ENCODE measurements at regions not wholly inside any gene's neighbourhood (a gene's known extent, or its start where the extent isn't known, plus 50 kb on each side); places are given as distances from the start of the nearest gene placed in this dataset.

- 0% methylated on average over 3 of the region's 3 CpGs for WGBS (ENCODE audit: low lambda C conversion rate)
- POLR2A ChIA-PET = no interaction called here
Measured at GRCh38 chr1:56105397-56105796, 474.0 kb downstream of the PLPP3 start.

More at GRCh38 chr1:56105397-56105796, 474.0 kb downstream of the PLPP3 start:
- Histone ChIP-seq H4K20me1 (ENCODE audit: insufficient read depth, low read length) (no peaks in the 10 kb centered on the region), H3K4me1 (ENCODE audit: insufficient read depth, low read length) (no peaks in the 10 kb centered on the region), H3K4me2 (ENCODE audit: low read depth, low read length) (no peak overlapping the region), H3K4me3 (replicated peaks in 1 of 3; ENCODE audit: insufficient read depth in 1 of 3, low read depth in 2 of 3, low read length in 3 of 3) (no peak overlapping the region), H3K79me2 (ENCODE audit: insufficient read depth, low read length) (no peaks in the 10 kb centered on the region), H3K9ac (ENCODE audit: insufficient read depth, low read depth, low read length) (no peak overlapping the region), H3K27ac (ENCODE audit: extremely low read length, insufficient read depth, low read length) (no peak overlapping the region), H3K36me3 (replicated peaks in 1 of 2; ENCODE audit: control insufficient read depth in 1 of 2, insufficient read depth in 2 of 2, low read length in 2 of 2) (no peaks in the 10 kb centered on the region), H3K9me3 (ENCODE audit: low read length) (no peaks in the 10 kb centered on the region), H3K27me3 (ENCODE audit: control insufficient read depth in 1 of 2, insufficient read depth in 2 of 2, low read length in 2 of 2) (no peaks in the 10 kb centered on the region), H2AFZ (ENCODE audit: low read length) (no peak overlapping the region)
- ATAC-seq (no peak), FAIRE-seq (no peak), DNase-seq (ENCODE audit: low spot score) (no peak)
- intact Hi-C loops (cut with micrococcal nuclease; ENCODE audit: unreplicated experiment) (no loop called here), in situ Hi-C loops (cut with HindIII; ENCODE audit: extremely low pct_ligation_motif_present, low pct_unique_long_range_greater_than_20kb) (no loop called here)
- no peak for TF ChIP-seq MIXL1 (CRISPR knock-in tag; IDR thresholded peaks at IDR 0.05)
- TF ChIP-seq JDP2 (CRISPR knock-in tag; IDR thresholded peaks at IDR 0.05; ENCODE audit: borderline replicate concordance) = no peak
- TF ChIP-seq KAT2B (IDR thresholded peaks at IDR 0.05; ENCODE audit: borderline replicate concordance, low read depth, low read length) = no peak
- no peak for TF ChIP-seq FUBP1 (CRISPR knock-in tag; IDR thresholded peaks at IDR 0.05; ENCODE audit: borderline replicate concordance)
- TF ChIP-seq KDM6A (CRISPR knock-in tag; IDR thresholded peaks at IDR 0.05; ENCODE audit: low read depth) = no peak
- TF ChIP-seq MLLT10 (CRISPR knock-in tag; IDR thresholded peaks at IDR 0.05) = no peak
- no peak for TF ChIP-seq SP1 (IDR thresholded peaks at IDR 0.05)
- no peak for TF ChIP-seq SP1 (CRISPR knock-in tag; IDR thresholded peaks at IDR 0.05)
- TF ChIP-seq KDM5A (IDR thresholded peaks at IDR 0.05; ENCODE audit: borderline replicate concordance, low read length) = no peak
- TF ChIP-seq SOX13 (IDR thresholded peaks at IDR 0.05) = no peak
- TF ChIP-seq SOX13 (CRISPR knock-in tag; conservative IDR thresholded peaks at IDR 0.05 in 1 of 2, IDR thresholded peaks at IDR 0.05 in 1 of 2) = no peak
- no peak for TF ChIP-seq ZNF274 (CRISPR knock-in tag; IDR thresholded peaks at IDR 0.05)
- no peak for TF ChIP-seq ONECUT2 (CRISPR knock-in tag; IDR thresholded peaks at IDR 0.05)
- no peak for TF ChIP-seq ZNF879 (CRISPR knock-in tag; IDR thresholded peaks at IDR 0.05)
- no peak for TF ChIP-seq CBX5 (CRISPR knock-in tag; IDR thresholded peaks at IDR 0.05; ENCODE audit: borderline replicate concordance)
- no peak for TF ChIP-seq MXD3 (CRISPR knock-in tag; IDR thresholded peaks at IDR 0.05)
- TF ChIP-seq ZXDC (CRISPR knock-in tag; IDR thresholded peaks at IDR 0.05) = no peak
- no peak for TF ChIP-seq KDM4B (CRISPR knock-in tag; IDR thresholded peaks at IDR 0.05)
- CTCF ChIA-PET (ENCODE audit: low intra/inter-chr PET ratio, low total read pairs) = no interaction called here
- no TSS peak for BruUV-seq (replicated peaks)
